WTC11 (cell line): ENCODE measurements at regions not wholly inside any gene's neighbourhood (a gene's known extent, or its start where the extent isn't known, plus 50 kb on each side); places are given as distances from the start of the nearest gene placed in this dataset.

Source experiments
- ATAC-seq: fragments of 200-7000 bp; cut with Tn5 transposase; 2 replicates; pipeline ENCODE4 v1.10.0; 2021; ENCODE audit warnings: mild to moderate bottlenecking, moderate library complexity
- CTCF ChIA-PET: fragments of 300-600 bp; sonication (Branson Sonifier 250); formaldehyde crosslinking; loops from one replicate; lab custom pipeline; 2021; ENCODE audit warnings: antibody characterized with exemption; lab: Charles Lee
- POLR2A ChIA-PET: fragments of 350-600 bp; sonication (Branson Sonifier 250); formaldehyde crosslinking; loops from one replicate; lab custom pipeline; 2021; ENCODE audit warnings: antibody characterized with exemption; lab: Charles Lee
- DNase-seq: peaks from one replicate; pipeline ENCODE4 v3.0.0; 2021; ENCODE audit warnings: low spot score
- H3K27ac Mint-ChIP-seq: 2 replicates; pipeline ENCODE4 v1.8.0; 2021; ENCODE audit warnings: mixed read lengths
- H3K27me3 Mint-ChIP-seq: 2 replicates; pipeline ENCODE4 v1.8.0; 2021; ENCODE audit warnings: low read depth, mild to moderate bottlenecking, moderate library complexity, mixed read lengths
- H3K36me3 Mint-ChIP-seq: 2 replicates; pipeline ENCODE4 v1.8.0; 2021; ENCODE audit warnings: mixed read lengths
- H3K4me1 Mint-ChIP-seq: 2 replicates; pipeline ENCODE4 v1.8.0; 2022; ENCODE audit warnings: mixed read lengths
- H3K4me3 Mint-ChIP-seq: 2 replicates; pipeline ENCODE4 v1.8.0; 2021; ENCODE audit warnings: mild to moderate bottlenecking, moderate library complexity, mixed read lengths
- H3K9me3 Mint-ChIP-seq: 2 replicates; pipeline ENCODE4 v1.8.0; 2021; ENCODE audit warnings: mixed read lengths
- CBFB ChIP-seq: sonication (generic); formaldehyde crosslinking; IDR thresholded peaks from 2 replicates; pipeline ENCODE4 v1.8.1; 2022; ENCODE audit warnings: mild to moderate bottlenecking, low read depth, missing genetic modification reagents
- CREB1 ChIP-seq: sonication (generic); formaldehyde crosslinking; IDR thresholded peaks from 2 replicates; pipeline ENCODE4 v1.8.0; 2023; ENCODE audit warnings: mild to moderate bottlenecking, missing genetic modification reagents
- EMX1 ChIP-seq: fragments of 250-450 bp; sonication (Bioruptor Pico); IDR thresholded peaks from 2 replicates; pipeline ENCODE4 v1.8.0; 2021; ENCODE audit warnings: mild to moderate bottlenecking
- NFYB ChIP-seq: sonication (generic); formaldehyde crosslinking; conservative IDR thresholded peaks from 2 replicates; pipeline ENCODE4 v1.8.0; 2022; ENCODE audit warnings: low read depth, missing genetic modification reagents
- SMAD3 ChIP-seq: sonication (generic); formaldehyde crosslinking; IDR thresholded peaks from 2 replicates; pipeline ENCODE4 v1.8.0; 2022; ENCODE audit warnings: missing genetic modification reagents, mild to moderate bottlenecking, borderline replicate concordance
- ZBTB21 ChIP-seq: sonication (generic); formaldehyde crosslinking; IDR thresholded peaks from 2 replicates; pipeline ENCODE4 v1.8.1; 2023; ENCODE audit warnings: mild to moderate bottlenecking, missing genetic modification reagents, borderline replicate concordance
- ZNF263 ChIP-seq: sonication (generic); formaldehyde crosslinking; IDR thresholded peaks from 2 replicates; pipeline ENCODE4 v1.8.1; 2022; ENCODE audit warnings: low read depth, mild to moderate bottlenecking, moderate library complexity, missing genetic modification reagents
- TF ChIP-seq, protein P1 (sequence below): sonication (generic); formaldehyde crosslinking; IDR thresholded peaks from 2 replicates; pipeline ENCODE4 v1.8.1; 2023; ENCODE audit warnings: mild to moderate bottlenecking, missing genetic modification reagents, moderate library complexity
- TF ChIP-seq, protein P2 (sequence below): fragments of 250-450 bp; sonication (Bioruptor Pico); IDR thresholded peaks from 2 replicates; pipeline ENCODE4 v1.9.0; 2021; ENCODE audit warnings: mild to moderate bottlenecking
- TF ChIP-seq, protein P3 (sequence below): fragments of 250-450 bp; sonication (Bioruptor Pico); conservative IDR thresholded peaks from 2 replicates; pipeline ENCODE4 v1.9.0; 2021; ENCODE audit warnings: mild to moderate bottlenecking
- TF ChIP-seq, protein P4 (sequence below): sonication (generic); formaldehyde crosslinking; IDR thresholded peaks from 2 replicates; pipeline ENCODE4 v1.8.1; 2023; ENCODE audit warnings: mild to moderate bottlenecking, missing genetic modification reagents, borderline replicate concordance
- TF ChIP-seq, protein P5 (sequence below): fragments of 200-600 bp; IDR thresholded peaks from 2 replicates; pipeline ENCODE4 v1.8.0; 2022; ENCODE audit warnings: antibody characterized with exemption

DNA sequence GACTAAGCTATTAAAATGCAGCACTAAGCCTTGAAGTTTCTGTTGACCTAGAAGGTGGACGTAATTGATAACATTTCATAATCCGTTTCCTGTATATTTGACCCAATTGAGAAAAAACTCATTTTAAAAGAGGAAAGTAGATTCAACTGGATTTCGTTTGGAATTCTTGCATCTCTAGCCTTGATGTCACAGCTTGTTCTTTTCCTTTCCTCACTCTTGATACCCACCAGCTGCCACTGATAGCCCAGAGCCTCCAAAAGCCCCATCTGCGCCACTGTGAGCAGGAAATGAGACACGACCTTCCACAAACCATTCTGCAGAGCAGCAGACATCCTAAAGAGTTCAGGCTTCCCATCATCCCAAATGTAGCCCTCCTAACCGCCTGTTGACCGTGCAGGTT, 61.8 kb downstream of the FOXB1 start (continued):
- TF ChIP-seq, protein P1, sequence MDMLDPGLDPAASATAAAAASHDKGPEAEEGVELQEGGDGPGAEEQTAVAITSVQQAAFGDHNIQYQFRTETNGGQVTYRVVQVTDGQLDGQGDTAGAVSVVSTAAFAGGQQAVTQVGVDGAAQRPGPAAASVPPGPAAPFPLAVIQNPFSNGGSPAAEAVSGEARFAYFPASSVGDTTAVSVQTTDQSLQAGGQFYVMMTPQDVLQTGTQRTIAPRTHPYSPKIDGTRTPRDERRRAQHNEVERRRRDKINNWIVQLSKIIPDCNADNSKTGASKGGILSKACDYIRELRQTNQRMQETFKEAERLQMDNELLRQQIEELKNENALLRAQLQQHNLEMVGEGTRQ (CRISPR knock-in tag) = no peak
- TF ChIP-seq CBFB = no peak

DNA sequence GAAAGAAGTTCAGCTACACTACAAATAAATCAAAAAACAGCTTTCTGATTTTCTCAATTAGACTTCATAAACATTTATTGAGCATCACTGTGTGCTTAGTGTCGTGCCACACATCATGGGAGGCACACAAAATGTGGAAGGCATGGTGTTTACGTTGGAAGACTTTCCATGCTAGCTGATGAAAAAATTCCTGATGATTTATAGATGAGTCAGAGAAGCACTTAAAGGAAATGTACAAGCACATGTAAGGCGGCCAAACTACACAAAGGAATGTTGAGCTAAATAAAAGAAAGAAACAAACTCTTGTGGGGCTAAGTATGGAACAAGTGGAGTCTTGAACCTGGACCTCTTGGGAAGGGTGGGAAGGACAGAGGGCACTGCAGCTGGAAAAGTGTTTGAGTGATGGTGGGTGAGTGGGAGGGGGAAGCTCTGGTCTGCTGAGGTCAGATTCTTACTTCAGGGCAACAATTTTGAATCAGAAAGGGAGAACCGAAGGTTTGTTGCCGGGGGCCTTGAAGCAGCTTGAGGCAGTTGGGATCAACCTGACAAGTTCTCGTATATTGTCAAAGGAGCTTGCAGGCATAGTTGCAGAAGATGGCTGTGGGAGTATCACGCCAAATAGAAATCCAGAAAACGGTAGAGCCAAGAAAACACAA, 66.9 kb downstream of the FOXB1 start:
- H3K27ac Mint-ChIP-seq = no peak overlapping the region
- H3K4me1 Mint-ChIP-seq = peaks cover 34% of the 10 kb centered on the region
- POLR2A ChIA-PET = interaction anchor here (0.6 to 0.7 kb wide), 2 partner anchors 47 to 241 kb away, joined by 3 read pairs; no protein-coding TSS in a partner anchor
- H3K27me3 Mint-ChIP-seq = no peaks in the 10 kb centered on the region
- TF ChIP-seq, protein P2, sequence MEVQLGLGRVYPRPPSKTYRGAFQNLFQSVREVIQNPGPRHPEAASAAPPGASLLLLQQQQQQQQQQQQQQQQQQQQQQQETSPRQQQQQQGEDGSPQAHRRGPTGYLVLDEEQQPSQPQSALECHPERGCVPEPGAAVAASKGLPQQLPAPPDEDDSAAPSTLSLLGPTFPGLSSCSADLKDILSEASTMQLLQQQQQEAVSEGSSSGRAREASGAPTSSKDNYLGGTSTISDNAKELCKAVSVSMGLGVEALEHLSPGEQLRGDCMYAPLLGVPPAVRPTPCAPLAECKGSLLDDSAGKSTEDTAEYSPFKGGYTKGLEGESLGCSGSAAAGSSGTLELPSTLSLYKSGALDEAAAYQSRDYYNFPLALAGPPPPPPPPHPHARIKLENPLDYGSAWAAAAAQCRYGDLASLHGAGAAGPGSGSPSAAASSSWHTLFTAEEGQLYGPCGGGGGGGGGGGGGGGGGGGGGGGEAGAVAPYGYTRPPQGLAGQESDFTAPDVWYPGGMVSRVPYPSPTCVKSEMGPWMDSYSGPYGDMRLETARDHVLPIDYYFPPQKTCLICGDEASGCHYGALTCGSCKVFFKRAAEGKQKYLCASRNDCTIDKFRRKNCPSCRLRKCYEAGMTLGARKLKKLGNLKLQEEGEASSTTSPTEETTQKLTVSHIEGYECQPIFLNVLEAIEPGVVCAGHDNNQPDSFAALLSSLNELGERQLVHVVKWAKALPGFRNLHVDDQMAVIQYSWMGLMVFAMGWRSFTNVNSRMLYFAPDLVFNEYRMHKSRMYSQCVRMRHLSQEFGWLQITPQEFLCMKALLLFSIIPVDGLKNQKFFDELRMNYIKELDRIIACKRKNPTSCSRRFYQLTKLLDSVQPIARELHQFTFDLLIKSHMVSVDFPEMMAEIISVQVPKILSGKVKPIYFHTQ = no peak
- TF ChIP-seq CREB1 (CRISPR knock-in tag) = no peak
- no peak for TF ChIP-seq EMX1 (CRISPR knock-in tag)
- no peak for TF ChIP-seq SMAD3 (CRISPR knock-in tag)
- TF ChIP-seq ZNF263 (CRISPR knock-in tag) = no peak
- no peak for TF ChIP-seq ZBTB21 (CRISPR knock-in tag)
- TF ChIP-seq, protein P3, sequence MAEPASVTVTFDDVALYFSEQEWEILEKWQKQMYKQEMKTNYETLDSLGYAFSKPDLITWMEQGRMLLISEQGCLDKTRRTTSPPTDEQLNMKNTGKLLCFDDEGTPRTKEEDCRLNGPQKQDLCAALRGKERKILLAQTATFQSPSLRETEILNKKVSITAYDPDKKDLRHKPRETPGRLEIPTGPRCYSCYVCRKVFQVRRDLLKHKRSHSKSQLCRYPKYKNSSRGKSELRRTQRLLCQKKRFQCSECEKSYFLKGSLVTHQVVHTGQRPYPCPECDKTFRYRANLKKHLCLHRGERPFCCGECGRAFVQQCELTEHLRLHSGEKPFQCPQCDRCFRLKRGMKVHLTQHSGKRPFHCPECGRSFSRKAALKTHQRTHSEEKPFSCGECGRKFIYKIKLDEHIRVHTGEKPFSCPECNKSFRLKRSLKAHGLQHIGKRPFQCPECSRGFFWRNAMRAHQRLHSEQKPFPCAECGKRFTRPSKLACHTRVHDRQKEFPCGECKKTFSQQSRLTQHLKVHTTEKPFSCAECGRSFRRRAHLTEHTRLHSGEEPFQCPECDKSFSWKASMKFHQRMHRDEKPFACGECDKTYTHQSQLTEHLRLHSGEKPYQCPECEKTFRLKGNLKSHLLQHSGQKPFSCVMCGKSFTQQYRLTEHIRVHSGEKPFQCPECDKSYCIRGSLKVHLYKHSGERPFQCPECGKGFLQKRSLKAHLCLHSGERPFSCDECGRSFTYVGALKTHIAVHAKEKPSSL = no peak
- TF ChIP-seq, protein P4, sequence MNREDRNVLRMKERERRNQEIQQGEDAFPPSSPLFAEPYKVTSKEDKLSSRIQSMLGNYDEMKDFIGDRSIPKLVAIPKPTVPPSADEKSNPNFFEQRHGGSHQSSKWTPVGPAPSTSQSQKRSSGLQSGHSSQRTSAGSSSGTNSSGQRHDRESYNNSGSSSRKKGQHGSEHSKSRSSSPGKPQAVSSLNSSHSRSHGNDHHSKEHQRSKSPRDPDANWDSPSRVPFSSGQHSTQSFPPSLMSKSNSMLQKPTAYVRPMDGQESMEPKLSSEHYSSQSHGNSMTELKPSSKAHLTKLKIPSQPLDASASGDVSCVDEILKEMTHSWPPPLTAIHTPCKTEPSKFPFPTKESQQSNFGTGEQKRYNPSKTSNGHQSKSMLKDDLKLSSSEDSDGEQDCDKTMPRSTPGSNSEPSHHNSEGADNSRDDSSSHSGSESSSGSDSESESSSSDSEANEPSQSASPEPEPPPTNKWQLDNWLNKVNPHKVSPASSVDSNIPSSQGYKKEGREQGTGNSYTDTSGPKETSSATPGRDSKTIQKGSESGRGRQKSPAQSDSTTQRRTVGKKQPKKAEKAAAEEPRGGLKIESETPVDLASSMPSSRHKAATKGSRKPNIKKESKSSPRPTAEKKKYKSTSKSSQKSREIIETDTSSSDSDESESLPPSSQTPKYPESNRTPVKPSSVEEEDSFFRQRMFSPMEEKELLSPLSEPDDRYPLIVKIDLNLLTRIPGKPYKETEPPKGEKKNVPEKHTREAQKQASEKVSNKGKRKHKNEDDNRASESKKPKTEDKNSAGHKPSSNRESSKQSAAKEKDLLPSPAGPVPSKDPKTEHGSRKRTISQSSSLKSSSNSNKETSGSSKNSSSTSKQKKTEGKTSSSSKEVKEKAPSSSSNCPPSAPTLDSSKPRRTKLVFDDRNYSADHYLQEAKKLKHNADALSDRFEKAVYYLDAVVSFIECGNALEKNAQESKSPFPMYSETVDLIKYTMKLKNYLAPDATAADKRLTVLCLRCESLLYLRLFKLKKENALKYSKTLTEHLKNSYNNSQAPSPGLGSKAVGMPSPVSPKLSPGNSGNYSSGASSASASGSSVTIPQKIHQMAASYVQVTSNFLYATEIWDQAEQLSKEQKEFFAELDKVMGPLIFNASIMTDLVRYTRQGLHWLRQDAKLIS = no peak
- TF ChIP-seq NFYB (CRISPR knock-in tag) = no peak
- TF ChIP-seq, protein P5, sequence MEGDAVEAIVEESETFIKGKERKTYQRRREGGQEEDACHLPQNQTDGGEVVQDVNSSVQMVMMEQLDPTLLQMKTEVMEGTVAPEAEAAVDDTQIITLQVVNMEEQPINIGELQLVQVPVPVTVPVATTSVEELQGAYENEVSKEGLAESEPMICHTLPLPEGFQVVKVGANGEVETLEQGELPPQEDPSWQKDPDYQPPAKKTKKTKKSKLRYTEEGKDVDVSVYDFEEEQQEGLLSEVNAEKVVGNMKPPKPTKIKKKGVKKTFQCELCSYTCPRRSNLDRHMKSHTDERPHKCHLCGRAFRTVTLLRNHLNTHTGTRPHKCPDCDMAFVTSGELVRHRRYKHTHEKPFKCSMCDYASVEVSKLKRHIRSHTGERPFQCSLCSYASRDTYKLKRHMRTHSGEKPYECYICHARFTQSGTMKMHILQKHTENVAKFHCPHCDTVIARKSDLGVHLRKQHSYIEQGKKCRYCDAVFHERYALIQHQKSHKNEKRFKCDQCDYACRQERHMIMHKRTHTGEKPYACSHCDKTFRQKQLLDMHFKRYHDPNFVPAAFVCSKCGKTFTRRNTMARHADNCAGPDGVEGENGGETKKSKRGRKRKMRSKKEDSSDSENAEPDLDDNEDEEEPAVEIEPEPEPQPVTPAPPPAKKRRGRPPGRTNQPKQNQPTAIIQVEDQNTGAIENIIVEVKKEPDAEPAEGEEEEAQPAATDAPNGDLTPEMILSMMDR = no peak
- DNase-seq (no peak), ATAC-seq (no peak; the same call in 1 of the 2 replicates)
- CTCF ChIA-PET = interaction anchor here (0.7 to 1.7 kb wide), 4 partner anchors 8 to 154 kb away, joined by 3 to 6 read pairs (median 4); no protein-coding TSS in a partner anchor
- H3K36me3 Mint-ChIP-seq = peaks cover 5% of the 10 kb centered on the region
- no peak overlapping the region for H3K4me3 Mint-ChIP-seq
- H3K9me3 Mint-ChIP-seq = peaks cover 8% of the 10 kb centered on the region
